ENCODE measurements at regions not wholly inside any gene's neighbourhood (a gene's known extent, or its start where the extent isn't known, plus 50 kb on each side); places are given as distances from the start of the nearest gene placed in this dataset.

- no peak for DNase-seq (ENCODE audit: low read depth in 2 of 2)
These were observed 59.5 kb upstream of the ITPRID2 start for GRCh38 chr2:181832015-181832414.

GRCh38 chr2:181836583-181836982 lies 54.9 kb upstream of the ITPRID2 start:
- DNase-seq (ENCODE audit: low read depth in 2 of 2), result no peak

- DNase-seq (ENCODE audit: low read depth in 2 of 2), result no peak
These were observed 54.0 kb upstream of the ITPRID2 start for GRCh38 chr2:181837563-181837962.

GRCh38 chr2:181839811-181840210 lies 51.7 kb upstream of the ITPRID2 start:
- DNase-seq (ENCODE audit: low read depth in 2 of 2), result no peak

GRCh38 chr2:181841079-181841478 lies 50.5 kb upstream of the ITPRID2 start:
- DNase-seq (ENCODE audit: low read depth in 2 of 2), result no peak
